Breast epithelium (tissue), 4 donors: ENCODE measurements at regions not wholly inside any gene's neighbourhood (a gene's known extent, or its start where the extent isn't known, plus 50 kb on each side); places are given as distances from the start of the nearest gene placed in this dataset.

Experiments used
- DNase-seq, 2 donors: peaks; one replicate each; pipeline ENCODE4 v3.0.0-alpha.2; 2019; ENCODE audit warnings: low spot score in 2 of 2
- H3K27ac ChIP-seq, 2 donors: fragments of 200-600 bp; sonication (generic) in 1 of 2; one replicate each; pipeline ENCODE4 v1.5.1; 2016 to 2019; ENCODE audit warnings: mild to moderate bottlenecking in 1 of 2
- H3K27me3 ChIP-seq, 2 donors: fragments of 200-600 bp; sonication (generic) in 1 of 2; one replicate each; pipeline versions ENCODE4 v1.5.1 to v1.6.0; 2017 to 2019; ENCODE audit warnings: control low read depth in 1 of 2, mild to moderate bottlenecking in 1 of 2
- H3K36me3 ChIP-seq: fragments of 200-600 bp; one replicate; pipeline ENCODE4 v1.5.1; 2019
- H3K4me1 ChIP-seq, 2 donors: fragments of 200-600 bp; sonication (generic); one replicate each; pipeline ENCODE4 v1.5.1; 2016 to 2019; ENCODE audit warnings: control low read depth in 1 of 2
- H3K4me3 ChIP-seq, 3 donors: fragments of 200-600 bp; sonication (generic); 1 replicate in 2 of 3; 2 replicates in 1 of 3; pipeline ENCODE4 v1.5.1; 2016 to 2019; ENCODE audit warnings: mild to moderate bottlenecking in 3 of 3, moderate library complexity in 2 of 3
- H3K9me3 ChIP-seq, 2 donors: fragments of 200-600 bp; sonication (generic) in 1 of 2; one replicate each; pipeline ENCODE4 v1.5.1; 2016 to 2019; ENCODE audit warnings: control low read depth in 1 of 2
- CTCF ChIP-seq, 3 donors: fragments of 450-650 bp; IDR thresholded peaks; one replicate each; pipeline ENCODE4 v1.5.1; 2016 to 2017; ENCODE audit warnings: antibody characterized with exemption in 3 of 3, mild to moderate bottlenecking in 3 of 3, moderate library complexity in 3 of 3
- POLR2A ChIP-seq: fragments of 450-650 bp; IDR thresholded peaks from one replicate; pipeline ENCODE4 v1.6.1; 2016; ENCODE audit warnings: antibody characterized with exemption, mild to moderate bottlenecking, moderate library complexity
- POLR2AphosphoS5 ChIP-seq, 3 donors: sonication (generic); formaldehyde crosslinking; IDR thresholded peaks; one replicate each; pipeline ENCODE4 v1.6.1; 2017; ENCODE audit warnings: antibody characterized with exemption in 3 of 3
- intact Hi-C: fragments of 100-400 bp; cut with DNase I; formaldehyde crosslinking; loops from one replicate; pipeline ENCODE4 v1.15.1; 2023; ENCODE audit warnings: low total_unique reads

- H3K27me3 ChIP-seq: no peaks in the 10 kb centered on the region
- DNase-seq: no peak
- TF ChIP-seq POLR2AphosphoS5 (IDR thresholded peaks at IDR 0.05) (no peak), POLR2A (no peak), CTCF (IDR thresholded peaks at IDR 0.05) (no peak)
- intact Hi-C loops: no loop called here
- H3K36me3 ChIP-seq: no peaks in the 10 kb centered on the region
- no peak overlapping the region for H3K4me3 ChIP-seq
- no peak overlapping the region for H3K27ac ChIP-seq
- H3K9me3 ChIP-seq: no peaks in the 10 kb centered on the region
- no peaks in the 10 kb centered on the region for H3K4me1 ChIP-seq
Measured at GRCh38 chr13:69458013-69458412, 649.6 kb upstream of the ATXN8OS start.

- no peak for TF ChIP-seq POLR2A
- TF ChIP-seq CTCF (IDR thresholded peaks at IDR 0.05): no peak
- TF ChIP-seq POLR2AphosphoS5 (IDR thresholded peaks at IDR 0.05): no peak
Measured at GRCh38 chr13:69450245-69450644, 657.4 kb upstream of the ATXN8OS start.

GRCh38 chr13:69425235-69425634, 682.4 kb upstream of the ATXN8OS start:
- intact Hi-C loops: no loop called here
- Histone ChIP-seq H3K9me3 (peaks cover 17 to 21% of the 10 kb centered on the region in 2 donors), H3K4me1 (no peaks in the 10 kb centered on the region), H3K27me3 (no peaks in the 10 kb centered on the region), H3K27ac (no peak overlapping the region), H3K4me3 (no peak overlapping the region), H3K36me3 (no peaks in the 10 kb centered on the region)
- DNase-seq: no peak
- no peak for TF ChIP-seq POLR2A
- no peak for TF ChIP-seq POLR2AphosphoS5 (IDR thresholded peaks at IDR 0.05)
- TF ChIP-seq CTCF (IDR thresholded peaks at IDR 0.05): no peak

More at GRCh38 chr13:69450245-69450644, 657.4 kb upstream of the ATXN8OS start:
- no peaks in the 10 kb centered on the region for H3K36me3 ChIP-seq
- no peaks in the 10 kb centered on the region for H3K4me1 ChIP-seq
- no peak for DNase-seq
- H3K27ac ChIP-seq: no peak overlapping the region
- no peaks in the 10 kb centered on the region for H3K27me3 ChIP-seq
- intact Hi-C loops: no loop called here
- no peaks in the 10 kb centered on the region for H3K9me3 ChIP-seq
- H3K4me3 ChIP-seq: no peak overlapping the region

- Histone ChIP-seq H3K4me3 (no peak overlapping the region), H3K4me1 (no peaks in the 10 kb centered on the region), H3K27ac (no peak overlapping the region), H3K36me3 (no peaks in the 10 kb centered on the region), H3K9me3 (peaks cover 13 to 21% of the 10 kb centered on the region in 2 donors), H3K27me3 (no peaks in the 10 kb centered on the region)
- TF ChIP-seq POLR2A (no peak), CTCF (IDR thresholded peaks at IDR 0.05) (no peak), POLR2AphosphoS5 (IDR thresholded peaks at IDR 0.05) (no peak)
- DNase-seq: no peak
- intact Hi-C loops: no loop called here
Measured at GRCh38 chr13:69423844-69424243, 683.8 kb upstream of the ATXN8OS start.

- intact Hi-C loops: no loop called here
- DNase-seq: no peak
- no peak overlapping the region for H3K4me3 ChIP-seq
- TF ChIP-seq POLR2A (no peak), POLR2AphosphoS5 (IDR thresholded peaks at IDR 0.05) (no peak)
- no peaks in the 10 kb centered on the region for H3K27me3 ChIP-seq
- H3K9me3 ChIP-seq: no peaks in the 10 kb centered on the region
- no peaks in the 10 kb centered on the region for H3K4me1 ChIP-seq
- no peaks in the 10 kb centered on the region for H3K36me3 ChIP-seq
- no peak overlapping the region for H3K27ac ChIP-seq
Measured at GRCh38 chr13:69418319-69418718, 689.3 kb upstream of the ATXN8OS start.

- no peak for TF ChIP-seq POLR2AphosphoS5 (IDR thresholded peaks at IDR 0.05)
- no peak for TF ChIP-seq CTCF (IDR thresholded peaks at IDR 0.05)
- no peak for TF ChIP-seq POLR2A
- no peaks in the 10 kb centered on the region for H3K4me1 ChIP-seq
- no peaks in the 10 kb centered on the region for H3K36me3 ChIP-seq
- H3K27ac ChIP-seq: no peak overlapping the region
- no peaks in the 10 kb centered on the region for H3K9me3 ChIP-seq
- no peak for DNase-seq
- intact Hi-C loops: no loop called here
- H3K4me3 ChIP-seq: no peak overlapping the region
- H3K27me3 ChIP-seq: no peaks in the 10 kb centered on the region
Measured at GRCh38 chr13:69410761-69411160, 696.9 kb upstream of the ATXN8OS start.
